K562 (cell line): ENCODE measurements at regions not wholly inside any gene's neighbourhood (a gene's known extent, or its start where the extent isn't known, plus 50 kb on each side); places are given as distances from the start of the nearest gene placed in this dataset.

Experiments used
- ATAC-seq: fragments of 200-7000 bp; cut with Tn5 transposase; 3 replicates; pipeline ENCODE4 v1.9.1; 2020; ENCODE audit warnings: moderate library complexity
- BruUV-seq: library from RNA; stranded (reverse); fragments of 400-500 nt; replicated peaks from 2 replicates; lab custom pipeline; 2021; lab: Mats Ljungman, UMichigan
- CTCF ChIA-PET: fragments of 300-600 bp; formaldehyde crosslinking; extraction: SDS; loops from one replicate; lab custom pipeline; 2021; ENCODE audit warnings: low intra/inter-chr PET ratio; lab: Yijun Ruan, JAX
- POLR2A ChIA-PET: fragments of 300-600, 350-650 bp; sonication (Branson Sonifier 250); formaldehyde crosslinking; extraction: SDS; loops from one replicate; lab custom pipeline; 2021; ENCODE audit warnings: antibody characterized with exemption, inconsistent platforms; lab: Yijun Ruan, JAX
- DNase-seq, 4 experiments: peaks; one replicate each; pipeline versions ENCODE4 v3.0.0 to v3.0.0-alpha.2; 2011 to 2018; ENCODE audit warnings: low spot score in 3 of 4, mixed read lengths in 3 of 4; ENCODE audit errors: extremely low read depth in 1 of 4
- FAIRE-seq: peaks from 2 replicates; lab custom pipeline; 2011; peaks lifted over from hg19 to GRCh38; lab: Jason Lieb, UNC
- H2AFZ ChIP-seq: 2 replicates; pipeline ENCODE4 v1.6.0; 2011; ENCODE audit warnings: low read depth, low read length, control low read depth, inconsistent platforms
- H3K27ac ChIP-seq: fragments of 200-600 bp; 3 replicates; pipeline ENCODE4 v1.8.0; 2011; ENCODE audit warnings: low read depth, mild to moderate bottlenecking, control low read depth, inconsistent platforms, low read length, moderate library complexity, mixed read lengths; ENCODE audit errors: extremely low read depth
- H3K27me3 ChIP-seq, 2 experiments: fragments of 300-600 bp in 1 of 2; 2 replicates in 1 of 2; 3 replicates in 1 of 2; pipeline versions ENCODE4 v1.6.0 to v1.8.0; 2011; ENCODE audit warnings: inconsistent platforms in 2 of 2, low read length in 2 of 2, mild to moderate bottlenecking in 1 of 2, mixed read lengths in 1 of 2, moderate library complexity in 1 of 2; ENCODE audit not compliant: control insufficient read depth in 2 of 2, insufficient read depth in 2 of 2
- H3K36me3 ChIP-seq: fragments of 300-600 bp; 3 replicates; pipeline ENCODE4 v1.8.0; 2011; ENCODE audit warnings: mild to moderate bottlenecking, low read length, inconsistent platforms; ENCODE audit not compliant: control insufficient read depth, insufficient read depth
- H3K4me1 ChIP-seq, 2 experiments: fragments of 200-600 bp in 1 of 2; replicated peaks in 1 of 2; 2 replicates in 1 of 2; 3 replicates in 1 of 2; pipeline versions ENCODE4 v1.5.1 to v1.8.0; 2011; ENCODE audit warnings: inconsistent platforms in 2 of 2, low read length in 2 of 2, mild to moderate bottlenecking in 1 of 2, mixed read lengths in 1 of 2, moderate library complexity in 1 of 2; ENCODE audit not compliant: control insufficient read depth in 2 of 2, insufficient read depth in 2 of 2
- H3K4me2 ChIP-seq: 2 replicates; pipeline ENCODE4 v1.6.1; 2011; ENCODE audit warnings: low read length, control low read depth, inconsistent platforms, mixed read lengths; ENCODE audit not compliant: insufficient read depth
- H3K4me3 ChIP-seq: fragments of 200-600 bp; sonication (generic), shearing (Covaris generic); 2 replicates; pipeline ENCODE4 v1.5.1; 2016; ENCODE audit warnings: control low read depth, inconsistent platforms
- H3K79me2 ChIP-seq: fragments of 200-600 bp; 3 replicates; pipeline ENCODE4 v1.8.0; 2011; ENCODE audit warnings: low read length, inconsistent platforms; ENCODE audit not compliant: control insufficient read depth, insufficient read depth
- H3K9ac ChIP-seq, 2 experiments: 2 replicates each; pipeline versions ENCODE4 v1.6.0 to v1.6.1; 2011; ENCODE audit warnings: low read depth in 2 of 2, low read length in 2 of 2, control low read depth in 1 of 2, inconsistent platforms in 1 of 2, mild to moderate bottlenecking in 1 of 2, mixed read lengths in 1 of 2; ENCODE audit not compliant: insufficient read depth in 1 of 2
- H3K9me1 ChIP-seq: one replicate; pipeline ENCODE4 v1.6.0; 2011; ENCODE audit warnings: inconsistent platforms, mild to moderate bottlenecking, low read length, moderate library complexity; ENCODE audit not compliant: control insufficient read depth, insufficient read depth
- H3K9me3 ChIP-seq: replicated peaks from 2 replicates; pipeline ENCODE4 v1.5.1; 2011; ENCODE audit warnings: low read depth, low read length, inconsistent platforms; ENCODE audit not compliant: control insufficient read depth, insufficient read depth
- H4K20me1 ChIP-seq: replicated peaks from 2 replicates; pipeline ENCODE4 v1.6.1; 2011; ENCODE audit warnings: low read length, inconsistent platforms, mixed read lengths; ENCODE audit not compliant: control insufficient read depth, insufficient read depth
- HDGF ChIP-seq: fragments of 450-650 bp; IDR thresholded peaks from 2 replicates; pipeline ENCODE4 v1.6.1; 2016
- KLF1 ChIP-seq: fragments of 450-650 bp; IDR thresholded peaks from 2 replicates; pipeline ENCODE4 v1.6.1; 2016; ENCODE audit warnings: missing genetic modification characterization, missing compliant biosample characterization
- RFX7 ChIP-seq: fragments of 250-450 bp; sonication (Bioruptor Pico); IDR thresholded peaks from 2 replicates; pipeline ENCODE4 v1.5.1; 2021; ENCODE audit warnings: mild to moderate bottlenecking
- SMARCA5 ChIP-seq: fragments of 450-650 bp; IDR thresholded peaks from 2 replicates; pipeline ENCODE4 v1.6.1; 2016
- ZKSCAN1 ChIP-seq: fragments of 150-350 bp; IDR thresholded peaks from 2 replicates; pipeline ENCODE4 v1.6.1; 2016; ENCODE audit warnings: low read depth, low read length
- ZNF79 ChIP-seq: fragments of 250-450 bp; sonication (Bioruptor Pico); IDR thresholded peaks from 2 replicates; pipeline ENCODE4 v1.4.0; 2020; ENCODE audit warnings: low read depth, mild to moderate bottlenecking, moderate library complexity
- WGBS: fragments of 100-300 bp; shearing (Covaris generic); methylation state at CpG from one replicate; pipeline ENCODE4 v1.1.6; 2016; ENCODE audit warnings: low coverage, mixed read lengths; ENCODE audit not compliant: insufficient coverage; ENCODE audit errors: missing lambda C conversion rate; 5-methylcytosine and 5-hydroxymethylcytosine counted together
- in situ Hi-C: fragments of 300-500 bp; cut with MboI; formaldehyde crosslinking; loops from 4 replicates; pipeline ENCODE4 v1.15.0; 2018; ENCODE audit warnings: inconsistent platforms, mixed read lengths
- intact Hi-C: fragments of 100-400 bp; cut with micrococcal nuclease; formaldehyde crosslinking; loops from 2 replicates; pipeline ENCODE4 v1.14.2; 2022
- TF ChIP-seq, protein P1 (sequence below): fragments of 450-650 bp; IDR thresholded peaks from 2 replicates; pipeline ENCODE4 v1.6.1; 2016; ENCODE audit warnings: mild to moderate bottlenecking, moderate library complexity
- TF ChIP-seq, protein P2 (sequence below): fragments of 450-650 bp; IDR thresholded peaks from 2 replicates; pipeline ENCODE4 v1.7.0; 2016; ENCODE audit warnings: borderline replicate concordance

DNA sequence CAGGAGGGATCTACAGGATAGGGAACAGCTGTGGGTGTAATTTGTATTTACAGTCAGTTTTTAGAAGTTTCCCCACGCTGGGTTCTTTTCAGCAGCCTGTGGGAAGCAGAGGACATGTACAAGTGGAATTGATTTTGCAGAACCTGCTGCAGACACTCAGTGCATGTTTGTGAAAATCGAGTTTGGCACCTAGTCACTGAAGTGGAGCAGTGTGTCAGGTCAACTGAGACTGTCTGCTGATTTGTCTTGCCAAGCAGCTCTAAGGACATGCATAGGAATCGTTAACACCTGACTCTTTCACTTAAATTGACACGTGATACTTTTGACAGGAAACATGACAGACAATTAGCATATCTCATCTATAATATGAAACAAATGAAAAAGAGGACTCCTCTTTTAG, 416.6 kb downstream of the TMX3 start:
- 6% methylated on average over 2 of the region's 4 CpGs for WGBS
- in situ Hi-C loops = no loop called here
- POLR2A ChIA-PET = no interaction called here

More for the DNA sequence above, 416.6 kb downstream of the TMX3 start:
- H3K79me2 ChIP-seq = no peaks in the 10 kb centered on the region
- intact Hi-C loops = no loop called here
- no peak overlapping the region for H3K9ac ChIP-seq
- CTCF ChIA-PET = no interaction called here
- no peak for ATAC-seq
- TF ChIP-seq, protein P1, sequence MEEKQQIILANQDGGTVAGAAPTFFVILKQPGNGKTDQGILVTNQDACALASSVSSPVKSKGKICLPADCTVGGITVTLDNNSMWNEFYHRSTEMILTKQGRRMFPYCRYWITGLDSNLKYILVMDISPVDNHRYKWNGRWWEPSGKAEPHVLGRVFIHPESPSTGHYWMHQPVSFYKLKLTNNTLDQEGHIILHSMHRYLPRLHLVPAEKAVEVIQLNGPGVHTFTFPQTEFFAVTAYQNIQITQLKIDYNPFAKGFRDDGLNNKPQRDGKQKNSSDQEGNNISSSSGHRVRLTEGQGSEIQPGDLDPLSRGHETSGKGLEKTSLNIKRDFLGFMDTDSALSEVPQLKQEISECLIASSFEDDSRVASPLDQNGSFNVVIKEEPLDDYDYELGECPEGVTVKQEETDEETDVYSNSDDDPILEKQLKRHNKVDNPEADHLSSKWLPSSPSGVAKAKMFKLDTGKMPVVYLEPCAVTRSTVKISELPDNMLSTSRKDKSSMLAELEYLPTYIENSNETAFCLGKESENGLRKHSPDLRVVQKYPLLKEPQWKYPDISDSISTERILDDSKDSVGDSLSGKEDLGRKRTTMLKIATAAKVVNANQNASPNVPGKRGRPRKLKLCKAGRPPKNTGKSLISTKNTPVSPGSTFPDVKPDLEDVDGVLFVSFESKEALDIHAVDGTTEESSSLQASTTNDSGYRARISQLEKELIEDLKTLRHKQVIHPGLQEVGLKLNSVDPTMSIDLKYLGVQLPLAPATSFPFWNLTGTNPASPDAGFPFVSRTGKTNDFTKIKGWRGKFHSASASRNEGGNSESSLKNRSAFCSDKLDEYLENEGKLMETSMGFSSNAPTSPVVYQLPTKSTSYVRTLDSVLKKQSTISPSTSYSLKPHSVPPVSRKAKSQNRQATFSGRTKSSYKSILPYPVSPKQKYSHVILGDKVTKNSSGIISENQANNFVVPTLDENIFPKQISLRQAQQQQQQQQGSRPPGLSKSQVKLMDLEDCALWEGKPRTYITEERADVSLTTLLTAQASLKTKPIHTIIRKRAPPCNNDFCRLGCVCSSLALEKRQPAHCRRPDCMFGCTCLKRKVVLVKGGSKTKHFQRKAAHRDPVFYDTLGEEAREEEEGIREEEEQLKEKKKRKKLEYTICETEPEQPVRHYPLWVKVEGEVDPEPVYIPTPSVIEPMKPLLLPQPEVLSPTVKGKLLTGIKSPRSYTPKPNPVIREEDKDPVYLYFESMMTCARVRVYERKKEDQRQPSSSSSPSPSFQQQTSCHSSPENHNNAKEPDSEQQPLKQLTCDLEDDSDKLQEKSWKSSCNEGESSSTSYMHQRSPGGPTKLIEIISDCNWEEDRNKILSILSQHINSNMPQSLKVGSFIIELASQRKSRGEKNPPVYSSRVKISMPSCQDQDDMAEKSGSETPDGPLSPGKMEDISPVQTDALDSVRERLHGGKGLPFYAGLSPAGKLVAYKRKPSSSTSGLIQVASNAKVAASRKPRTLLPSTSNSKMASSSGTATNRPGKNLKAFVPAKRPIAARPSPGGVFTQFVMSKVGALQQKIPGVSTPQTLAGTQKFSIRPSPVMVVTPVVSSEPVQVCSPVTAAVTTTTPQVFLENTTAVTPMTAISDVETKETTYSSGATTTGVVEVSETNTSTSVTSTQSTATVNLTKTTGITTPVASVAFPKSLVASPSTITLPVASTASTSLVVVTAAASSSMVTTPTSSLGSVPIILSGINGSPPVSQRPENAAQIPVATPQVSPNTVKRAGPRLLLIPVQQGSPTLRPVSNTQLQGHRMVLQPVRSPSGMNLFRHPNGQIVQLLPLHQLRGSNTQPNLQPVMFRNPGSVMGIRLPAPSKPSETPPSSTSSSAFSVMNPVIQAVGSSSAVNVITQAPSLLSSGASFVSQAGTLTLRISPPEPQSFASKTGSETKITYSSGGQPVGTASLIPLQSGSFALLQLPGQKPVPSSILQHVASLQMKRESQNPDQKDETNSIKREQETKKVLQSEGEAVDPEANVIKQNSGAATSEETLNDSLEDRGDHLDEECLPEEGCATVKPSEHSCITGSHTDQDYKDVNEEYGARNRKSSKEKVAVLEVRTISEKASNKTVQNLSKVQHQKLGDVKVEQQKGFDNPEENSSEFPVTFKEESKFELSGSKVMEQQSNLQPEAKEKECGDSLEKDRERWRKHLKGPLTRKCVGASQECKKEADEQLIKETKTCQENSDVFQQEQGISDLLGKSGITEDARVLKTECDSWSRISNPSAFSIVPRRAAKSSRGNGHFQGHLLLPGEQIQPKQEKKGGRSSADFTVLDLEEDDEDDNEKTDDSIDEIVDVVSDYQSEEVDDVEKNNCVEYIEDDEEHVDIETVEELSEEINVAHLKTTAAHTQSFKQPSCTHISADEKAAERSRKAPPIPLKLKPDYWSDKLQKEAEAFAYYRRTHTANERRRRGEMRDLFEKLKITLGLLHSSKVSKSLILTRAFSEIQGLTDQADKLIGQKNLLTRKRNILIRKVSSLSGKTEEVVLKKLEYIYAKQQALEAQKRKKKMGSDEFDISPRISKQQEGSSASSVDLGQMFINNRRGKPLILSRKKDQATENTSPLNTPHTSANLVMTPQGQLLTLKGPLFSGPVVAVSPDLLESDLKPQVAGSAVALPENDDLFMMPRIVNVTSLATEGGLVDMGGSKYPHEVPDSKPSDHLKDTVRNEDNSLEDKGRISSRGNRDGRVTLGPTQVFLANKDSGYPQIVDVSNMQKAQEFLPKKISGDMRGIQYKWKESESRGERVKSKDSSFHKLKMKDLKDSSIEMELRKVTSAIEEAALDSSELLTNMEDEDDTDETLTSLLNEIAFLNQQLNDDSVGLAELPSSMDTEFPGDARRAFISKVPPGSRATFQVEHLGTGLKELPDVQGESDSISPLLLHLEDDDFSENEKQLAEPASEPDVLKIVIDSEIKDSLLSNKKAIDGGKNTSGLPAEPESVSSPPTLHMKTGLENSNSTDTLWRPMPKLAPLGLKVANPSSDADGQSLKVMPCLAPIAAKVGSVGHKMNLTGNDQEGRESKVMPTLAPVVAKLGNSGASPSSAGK = no peak
- TF ChIP-seq KLF1 = no peak
- TF ChIP-seq RFX7 (CRISPR knock-in tag) = no peak
- TF ChIP-seq HDGF = no peak
- no peak for TF ChIP-seq ZNF79
- no peak for TF ChIP-seq SMARCA5
- TF ChIP-seq, protein P2, sequence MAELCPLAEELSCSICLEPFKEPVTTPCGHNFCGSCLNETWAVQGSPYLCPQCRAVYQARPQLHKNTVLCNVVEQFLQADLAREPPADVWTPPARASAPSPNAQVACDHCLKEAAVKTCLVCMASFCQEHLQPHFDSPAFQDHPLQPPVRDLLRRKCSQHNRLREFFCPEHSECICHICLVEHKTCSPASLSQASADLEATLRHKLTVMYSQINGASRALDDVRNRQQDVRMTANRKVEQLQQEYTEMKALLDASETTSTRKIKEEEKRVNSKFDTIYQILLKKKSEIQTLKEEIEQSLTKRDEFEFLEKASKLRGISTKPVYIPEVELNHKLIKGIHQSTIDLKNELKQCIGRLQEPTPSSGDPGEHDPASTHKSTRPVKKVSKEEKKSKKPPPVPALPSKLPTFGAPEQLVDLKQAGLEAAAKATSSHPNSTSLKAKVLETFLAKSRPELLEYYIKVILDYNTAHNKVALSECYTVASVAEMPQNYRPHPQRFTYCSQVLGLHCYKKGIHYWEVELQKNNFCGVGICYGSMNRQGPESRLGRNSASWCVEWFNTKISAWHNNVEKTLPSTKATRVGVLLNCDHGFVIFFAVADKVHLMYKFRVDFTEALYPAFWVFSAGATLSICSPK = no peak
- TF ChIP-seq ZKSCAN1 = no peak
- TF ChIP-seq, all 486 proteins: peak for 0
- H3K27ac ChIP-seq = no peak overlapping the region
- H3K27me3 ChIP-seq = no peaks in the 10 kb centered on the region
- H3K4me3 ChIP-seq = no peak overlapping the region
- no peaks in the 10 kb centered on the region for H4K20me1 ChIP-seq
- no peaks in the 10 kb centered on the region for H3K9me3 ChIP-seq
- BruUV-seq = no TSS peak
- no peak overlapping the region for H3K4me2 ChIP-seq
- FAIRE-seq (no peak), DNase-seq (no peak)
- no peaks in the 10 kb centered on the region for H3K4me1 ChIP-seq
- H2AFZ ChIP-seq = no peak overlapping the region
- H3K9me1 ChIP-seq = no peaks in the 10 kb centered on the region
- H3K36me3 ChIP-seq = no peaks in the 10 kb centered on the region
